GM19238 (cell line): ENCODE measurements at regions not wholly inside any gene's neighbourhood (a gene's known extent, or its start where the extent isn't known, plus 50 kb on each side); places are given as distances from the start of the nearest gene placed in this dataset.
"Not testable (repeated sequence)": the region's sequence is repeated elsewhere in the genome, so short reads cannot be mapped to it uniquely, and the experiment has no call there.

Experiments
- DNase-seq: peaks from one replicate; pipeline ENCODE4 v3.0.0; 2011; ENCODE audit warnings: low spot score; ENCODE audit not compliant: insufficient read length

DNA sequence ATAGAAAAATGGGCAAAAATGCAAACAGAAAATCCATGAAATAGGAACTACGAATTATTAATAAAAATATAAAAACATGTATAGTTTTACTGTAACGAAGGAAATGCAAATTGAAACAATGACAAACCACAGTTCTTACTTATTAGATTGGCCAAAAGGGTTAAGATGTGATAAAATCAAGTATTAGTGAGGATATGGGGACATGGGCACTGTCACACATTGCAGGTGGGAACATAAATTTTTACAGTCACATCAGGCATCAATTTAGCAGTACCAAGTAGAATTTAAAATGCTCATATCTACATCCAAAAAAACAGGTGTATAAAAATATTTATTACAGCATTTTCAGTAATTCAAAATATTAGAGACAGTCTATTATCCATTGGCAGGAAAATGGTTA lies 353.2 kb upstream of the API5 start:
- no peak for DNase-seq

DNA sequence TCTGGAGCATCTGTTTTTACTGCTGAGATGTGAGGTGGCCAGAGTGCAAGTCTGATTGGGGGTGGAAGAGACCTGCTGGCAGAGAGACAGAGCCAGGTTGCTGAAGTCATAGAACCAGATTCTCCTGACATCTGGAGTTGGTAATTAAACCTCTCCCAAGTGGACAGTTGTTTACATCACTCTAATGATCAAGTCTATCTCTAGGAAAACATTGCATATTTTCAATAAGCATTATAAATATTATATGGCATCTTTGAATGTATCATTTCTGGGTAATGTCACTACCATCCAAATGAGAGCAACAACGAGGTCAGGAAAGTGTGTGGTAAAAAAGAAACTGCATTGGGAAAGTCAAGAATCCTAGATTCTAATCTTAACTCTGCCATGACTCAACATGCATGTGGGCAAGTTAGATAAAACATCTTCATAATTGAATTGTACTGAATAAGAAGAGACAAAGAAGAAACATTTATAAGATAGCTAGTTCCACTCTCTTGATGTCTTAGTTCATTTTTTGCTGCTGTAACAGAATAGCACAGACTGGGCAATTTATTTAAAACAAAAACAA lies 351.2 kb upstream of the API5 start:
- no peak for DNase-seq

DNA sequence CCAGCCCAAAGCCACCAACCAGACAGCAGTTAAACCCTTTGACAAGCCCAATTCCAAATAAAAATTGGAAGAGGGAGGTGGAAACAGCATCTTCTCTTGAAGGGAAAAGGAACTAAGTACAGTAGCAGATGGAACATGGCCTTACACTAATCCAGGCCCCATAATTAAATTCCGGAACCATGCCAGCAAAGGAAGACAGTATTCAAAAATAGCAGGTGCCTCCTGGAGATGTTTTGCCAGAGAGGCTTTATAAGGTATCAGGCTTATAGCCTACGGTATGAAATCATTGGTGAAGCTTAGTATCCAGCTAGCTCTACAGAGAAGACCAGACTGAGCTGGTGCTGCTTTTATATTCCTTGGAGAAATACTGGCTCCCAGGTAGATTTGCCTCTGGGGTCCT lies 344.1 kb upstream of the API5 start:
- no peak for DNase-seq

DNA sequence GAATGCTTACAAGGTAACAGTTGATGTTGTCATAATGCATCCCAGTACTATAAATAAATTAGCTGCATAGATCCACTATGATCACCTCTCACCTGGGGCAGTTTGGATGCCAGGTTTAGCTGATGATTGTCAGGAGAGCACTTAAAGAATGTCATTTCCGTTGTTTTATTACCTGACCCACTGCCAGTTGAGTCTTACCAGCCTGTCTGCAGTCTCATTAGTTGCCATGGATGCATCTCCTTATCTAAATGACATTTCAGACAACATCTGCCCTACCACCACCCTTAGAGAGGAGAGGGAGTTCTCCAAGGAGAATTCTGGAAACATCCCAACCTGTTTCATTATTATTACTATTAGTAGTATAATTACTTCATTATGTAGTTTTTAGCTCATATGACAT lies 339.1 kb upstream of the API5 start:
- DNase-seq: no peak

DNA sequence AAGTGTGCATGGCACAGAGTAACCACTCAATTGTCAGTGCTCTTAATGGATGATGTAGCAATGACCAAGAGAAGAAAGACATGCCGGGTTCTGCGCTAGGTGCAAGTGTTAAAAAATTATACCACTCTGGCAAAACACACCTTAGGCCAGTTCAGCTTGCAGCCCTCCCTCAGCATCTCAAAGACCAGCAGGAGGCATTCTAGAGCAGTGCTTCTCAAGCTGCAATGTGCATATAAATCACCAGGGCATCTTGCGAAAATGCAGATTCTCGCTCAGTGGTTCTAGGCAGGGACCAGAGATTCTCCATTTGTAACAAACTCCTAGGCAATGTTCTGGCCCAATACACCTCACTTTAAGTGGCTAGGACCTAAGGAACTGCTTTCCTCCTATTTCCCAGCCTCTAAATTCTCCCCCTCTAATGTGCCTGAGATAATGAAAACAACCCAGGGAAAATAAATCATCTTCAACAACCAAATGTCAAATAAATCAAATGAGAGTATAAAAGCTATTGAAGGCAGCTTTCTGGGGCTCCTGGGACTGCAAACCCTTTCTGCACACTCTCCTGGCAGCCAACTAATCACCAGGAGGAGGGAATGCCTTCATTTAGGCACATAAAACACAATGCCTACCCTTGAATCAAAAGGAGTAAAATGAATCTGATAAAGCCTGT lies 337.2 kb upstream of the API5 start:
- no peak for DNase-seq

DNA sequence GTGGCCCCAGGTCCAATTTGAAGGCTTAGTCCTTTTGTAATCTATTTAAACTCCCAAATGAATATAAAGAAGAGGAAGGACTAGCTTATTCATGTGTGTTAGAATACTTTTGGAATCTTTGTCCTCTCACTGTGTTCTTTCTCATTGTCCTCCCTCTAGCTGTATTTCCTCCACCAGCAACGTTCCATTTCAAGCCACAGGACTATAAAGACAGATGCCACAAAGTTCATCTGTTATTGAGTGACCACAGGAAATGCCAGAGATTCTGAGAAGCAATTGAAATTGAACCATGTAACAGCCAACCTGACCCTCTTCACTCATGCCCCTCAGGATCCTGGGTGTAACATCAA lies 336.6 kb upstream of the API5 start:
- no peak for DNase-seq

DNA sequence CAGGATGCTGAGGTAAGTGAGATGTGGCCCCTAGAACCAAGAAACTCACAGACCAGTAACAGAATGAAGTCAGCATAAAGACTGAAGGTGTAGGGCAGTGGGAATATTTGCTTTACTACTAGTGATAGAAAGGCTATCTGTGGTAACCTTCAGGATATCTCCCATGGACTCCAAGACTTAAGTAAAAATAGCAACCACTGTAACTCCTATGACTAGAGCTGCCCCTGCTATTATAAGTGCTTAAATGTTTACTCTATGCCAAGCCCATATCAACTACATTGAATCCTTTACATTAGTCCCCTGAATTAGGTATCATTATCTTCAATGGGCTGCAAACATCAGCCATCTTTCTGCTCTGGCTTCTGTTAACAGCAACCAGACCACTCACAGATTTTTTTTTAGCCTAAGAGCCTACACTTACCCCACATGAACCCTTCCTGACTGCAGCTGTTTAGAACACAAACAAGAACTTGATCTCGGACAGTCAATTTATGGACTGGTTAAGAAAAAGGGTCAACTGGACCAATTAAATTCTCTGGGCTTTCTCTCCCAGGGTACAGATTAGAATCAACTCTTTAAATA lies 335.1 kb upstream of the API5 start:
- DNase-seq: no peak

DNA sequence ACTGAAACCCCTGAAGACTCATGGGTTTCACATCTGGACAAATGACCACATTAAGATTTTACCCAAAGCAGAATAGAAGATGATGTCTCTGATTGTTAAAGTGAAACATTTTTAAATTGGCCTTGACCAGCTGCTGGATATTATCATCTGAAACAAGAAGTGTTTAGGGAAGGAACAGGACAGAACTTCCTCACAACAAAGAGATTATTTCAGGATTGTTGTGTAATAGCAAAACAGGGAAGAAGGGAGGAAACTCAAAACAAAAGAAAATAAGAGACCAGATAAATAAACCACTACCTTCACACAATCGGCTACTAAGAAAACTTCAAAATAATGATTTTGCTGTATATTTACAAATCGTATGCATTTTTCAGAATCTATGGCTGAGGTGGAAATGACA lies 319.2 kb upstream of the API5 start:
- no peak for DNase-seq

DNA sequence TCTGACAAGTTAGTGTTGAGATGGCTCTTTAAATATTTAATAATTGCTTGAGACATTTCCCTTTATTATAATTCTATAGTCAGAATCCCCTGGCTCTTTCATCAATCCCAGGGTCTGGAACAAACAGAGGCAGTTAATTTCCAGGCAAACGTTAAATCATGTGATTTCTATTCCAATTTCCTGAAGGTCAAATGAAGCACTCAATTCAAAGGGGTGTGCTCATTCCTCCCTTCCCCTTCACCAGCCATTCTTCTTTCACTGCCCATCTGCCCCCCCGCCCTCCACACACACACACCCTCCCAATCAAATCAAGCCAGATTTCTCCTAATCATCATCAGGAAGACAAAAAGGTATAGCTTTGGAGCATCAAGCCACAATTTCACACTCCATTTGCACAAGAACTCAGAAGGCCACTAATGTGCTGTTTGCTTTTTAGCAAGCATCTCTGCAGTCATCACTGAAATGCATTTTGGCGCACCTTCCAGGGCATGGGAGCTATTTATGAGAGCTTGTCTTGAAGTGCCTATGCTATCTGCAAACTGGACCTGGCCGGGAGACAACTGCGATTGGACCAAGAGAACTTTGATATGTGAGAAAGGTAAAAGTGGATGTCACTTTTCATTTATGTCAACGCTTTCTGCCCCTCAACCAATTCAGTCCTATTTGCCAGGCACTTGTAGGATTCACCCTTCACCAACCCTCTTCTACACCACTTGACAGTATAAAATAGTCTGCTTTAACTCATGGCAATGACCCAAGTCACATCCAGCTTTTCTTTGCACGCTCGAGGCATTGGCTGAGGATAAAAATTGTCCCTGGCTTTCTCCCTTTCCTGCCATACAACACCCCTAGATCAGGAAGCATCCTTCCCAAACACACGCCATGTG lies 315.1 kb upstream of the API5 start:
- no peak for DNase-seq

DNA sequence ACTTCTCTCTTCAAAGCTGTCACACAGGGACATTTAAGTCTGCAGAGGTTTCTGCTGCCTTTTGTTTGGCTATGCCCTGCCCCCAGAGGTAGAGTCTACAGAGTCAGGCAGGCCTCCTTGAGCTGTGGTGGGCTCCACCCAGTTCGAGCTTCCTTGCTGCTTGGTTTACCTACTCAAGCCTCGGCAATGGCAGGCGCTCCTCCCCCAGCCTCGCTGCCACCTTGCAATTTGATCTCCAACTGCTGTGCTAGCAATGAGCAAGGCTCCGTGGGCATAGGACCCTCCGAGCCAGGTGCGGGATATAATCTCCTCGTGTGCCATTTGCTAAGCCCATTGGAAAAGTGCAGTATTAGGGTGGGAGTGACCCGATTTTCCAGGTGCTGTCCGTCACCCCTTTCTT lies 306.9 kb upstream of the API5 start:
- DNase-seq: not testable (repeated sequence)

DNA sequence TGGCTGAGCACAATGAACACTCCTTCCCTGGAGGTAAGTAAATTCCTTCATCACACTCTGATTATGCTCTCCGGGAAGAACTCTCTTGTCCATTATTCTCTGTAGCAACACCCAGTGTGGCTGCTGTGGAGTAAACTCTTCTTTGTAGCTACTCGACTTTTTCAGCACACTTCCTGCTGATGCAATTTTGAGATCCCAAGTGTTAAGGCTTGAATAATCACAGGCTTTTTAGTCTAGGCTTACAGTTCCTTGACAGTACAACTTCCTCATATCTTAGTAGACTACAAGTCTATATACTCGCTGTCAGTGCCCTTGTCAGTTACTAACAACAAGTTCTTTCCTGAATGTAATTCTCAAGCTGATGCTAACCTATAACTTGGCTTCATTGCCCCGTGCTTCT lies 301.8 kb upstream of the API5 start:
- DNase-seq: no peak

DNA sequence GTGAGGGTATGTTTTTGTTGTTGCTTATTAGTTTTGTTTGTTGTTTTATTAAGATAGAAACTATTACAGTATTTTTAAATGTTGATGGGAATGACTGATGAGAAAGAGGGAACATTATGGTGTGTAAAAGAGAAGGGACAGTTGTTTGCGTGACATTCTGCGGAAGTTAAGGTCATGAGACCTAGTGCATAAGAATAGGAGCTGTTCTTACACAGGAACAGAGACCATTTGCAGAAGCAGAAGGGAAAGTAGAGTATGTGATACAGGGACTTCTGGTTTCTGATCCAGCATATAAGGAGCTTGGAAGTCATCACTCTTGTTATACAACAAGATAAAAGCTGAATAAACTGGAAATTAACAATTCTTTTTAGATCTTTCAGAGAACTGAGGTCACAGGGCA lies 299.2 kb upstream of the API5 start:
- no peak for DNase-seq

DNA sequence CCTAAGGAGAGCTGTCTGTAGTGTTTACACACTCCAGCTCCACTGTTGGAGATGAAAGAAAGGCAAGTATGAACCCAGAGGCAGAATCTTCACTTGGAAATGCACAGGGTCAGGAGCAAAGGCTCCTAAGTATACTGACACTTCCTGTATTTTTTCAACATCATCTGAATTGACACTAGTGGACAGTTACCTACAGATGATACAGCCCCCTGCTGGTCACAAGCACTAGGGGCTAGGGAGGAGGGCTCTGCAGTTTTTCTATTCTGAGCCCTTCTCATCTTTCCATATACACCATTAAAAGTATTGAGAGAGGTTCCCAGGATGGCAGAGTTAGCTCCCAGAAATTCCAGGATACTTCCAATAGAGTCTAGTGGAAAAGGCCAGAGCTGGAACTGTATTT lies 290.3 kb upstream of the API5 start:
- DNase-seq: no peak

DNA sequence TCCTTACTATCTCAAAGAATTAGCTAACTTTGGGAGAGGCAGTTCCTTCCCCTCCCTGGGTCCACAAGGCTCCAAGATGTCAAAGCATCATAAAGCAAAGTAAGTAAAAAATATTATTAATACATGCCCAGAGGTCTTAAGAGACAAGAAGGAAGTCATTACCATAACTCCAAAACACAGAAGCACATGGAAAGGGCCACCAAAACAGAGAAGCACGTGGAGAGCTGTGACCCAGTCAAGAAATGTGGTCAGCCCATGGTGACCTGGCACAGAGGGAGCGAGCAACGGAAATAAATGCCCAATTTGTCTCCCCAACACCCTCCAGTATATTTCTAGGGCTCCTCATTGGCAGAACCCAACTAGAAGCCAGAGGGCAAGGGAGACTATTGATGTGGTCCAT lies 277.5 kb upstream of the API5 start:
- no peak for DNase-seq

DNA sequence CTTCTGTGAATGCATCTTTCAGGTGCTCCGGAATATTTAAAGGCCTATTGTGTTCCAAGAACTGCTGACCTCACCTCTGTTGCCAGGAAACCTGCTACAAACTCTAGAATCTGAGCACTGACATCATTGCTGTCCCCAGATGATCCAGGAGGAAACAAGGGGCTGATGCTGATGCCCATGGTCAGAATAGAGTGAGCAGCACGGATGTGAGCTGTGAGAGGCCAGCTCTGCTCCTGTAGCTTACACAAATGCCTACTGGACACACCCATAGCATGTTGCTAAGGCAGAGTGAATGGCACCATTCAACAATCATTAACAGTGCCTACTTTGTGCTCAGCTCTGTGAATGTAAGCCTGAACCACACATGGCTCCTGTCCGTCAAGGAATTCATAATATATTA lies 276.7 kb upstream of the API5 start:
- no peak for DNase-seq

DNA sequence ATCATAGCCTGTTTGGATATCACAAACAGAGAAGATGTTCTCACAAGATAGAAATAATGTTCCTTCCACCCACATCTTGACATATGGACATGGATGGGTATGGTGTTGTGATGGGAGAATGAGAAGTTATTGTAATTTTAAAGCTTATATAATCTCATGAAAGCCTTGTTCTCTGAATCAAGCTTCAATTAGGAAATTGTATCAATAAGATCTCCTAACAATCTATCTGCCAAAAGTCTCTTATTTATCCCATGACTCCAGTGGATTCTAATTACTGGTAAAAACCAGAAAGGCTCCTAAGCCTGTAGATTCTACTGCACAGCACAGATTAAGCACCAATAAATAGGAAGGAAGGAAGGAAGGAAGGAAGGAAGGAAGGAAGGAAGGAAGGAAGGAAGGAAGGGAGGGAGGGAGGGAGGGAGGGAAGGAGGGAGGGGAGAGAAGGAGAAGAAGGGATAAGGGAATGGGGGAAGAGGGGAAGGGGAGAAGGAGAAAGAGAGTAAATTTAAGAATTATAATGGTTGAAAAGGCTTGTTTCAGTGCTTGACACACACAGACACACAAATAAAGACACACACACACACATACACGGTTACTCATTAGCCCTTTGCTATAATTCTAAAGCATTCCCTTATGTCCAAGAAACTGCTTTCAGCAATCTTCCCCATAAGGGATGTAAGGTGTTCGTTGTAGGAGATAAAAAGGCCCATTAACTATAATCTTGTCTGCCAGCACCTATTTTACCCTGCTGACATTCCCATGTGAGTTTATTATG lies 258.0 kb upstream of the API5 start:
- no peak for DNase-seq

DNA sequence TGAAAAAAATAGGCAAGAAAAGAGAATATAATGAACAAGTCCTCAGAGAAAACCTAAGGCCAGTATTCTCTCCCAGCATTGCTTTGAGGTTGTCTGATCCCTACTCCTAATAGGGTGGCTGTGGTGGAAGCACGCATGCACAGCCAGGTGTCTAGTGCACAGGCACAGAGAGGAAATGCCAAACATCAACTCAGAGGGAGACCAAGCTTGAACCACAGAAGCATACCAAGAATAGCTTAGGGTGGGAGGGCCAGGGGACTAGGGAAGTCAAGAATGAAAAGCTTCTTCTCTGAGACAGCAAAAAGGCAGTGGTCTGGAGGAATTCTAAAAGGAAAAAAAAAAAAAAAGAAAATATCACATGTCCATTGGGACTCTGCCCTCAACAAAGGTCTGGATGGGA lies 244.1 kb upstream of the API5 start:
- DNase-seq: no peak

DNA sequence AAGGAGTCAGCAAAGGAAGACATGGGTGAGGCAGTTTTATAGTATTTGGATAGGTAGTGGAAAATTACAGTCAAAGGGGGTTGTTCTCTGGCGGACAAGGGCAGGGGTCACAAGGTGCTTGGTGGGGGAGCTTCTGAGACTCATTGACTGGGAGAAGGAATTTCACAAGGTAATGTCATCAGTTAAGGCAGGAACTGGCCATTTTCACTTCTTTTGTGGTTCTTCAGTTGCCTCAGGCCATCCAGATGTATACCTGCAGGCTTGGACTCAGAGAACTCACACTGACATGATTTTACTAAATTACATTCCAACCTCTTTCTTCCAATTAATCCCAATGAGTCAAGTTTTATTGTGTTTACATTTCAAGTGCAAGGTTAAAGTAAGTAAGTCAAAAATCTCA lies 240.5 kb upstream of the API5 start:
- no peak for DNase-seq

DNA sequence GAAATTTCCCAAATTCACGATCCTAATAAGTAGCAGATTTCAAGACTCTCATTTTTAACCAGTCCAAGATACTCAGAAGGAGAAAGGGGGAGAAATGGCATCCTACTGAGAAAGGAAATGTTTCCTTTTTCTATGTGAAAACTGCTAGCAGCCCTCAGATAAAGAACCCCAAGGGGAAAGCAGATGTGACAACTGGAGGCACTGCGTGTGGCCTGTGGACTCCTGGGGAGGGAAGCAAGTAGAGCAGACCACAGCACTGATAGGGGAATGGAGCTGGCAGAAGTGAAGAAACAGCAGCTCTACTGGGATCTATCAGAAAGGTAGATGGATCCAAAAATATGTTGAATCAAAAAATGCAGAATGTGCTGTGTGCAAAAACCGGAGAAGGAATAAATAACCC lies 239.7 kb upstream of the API5 start:
- no peak for DNase-seq

DNA sequence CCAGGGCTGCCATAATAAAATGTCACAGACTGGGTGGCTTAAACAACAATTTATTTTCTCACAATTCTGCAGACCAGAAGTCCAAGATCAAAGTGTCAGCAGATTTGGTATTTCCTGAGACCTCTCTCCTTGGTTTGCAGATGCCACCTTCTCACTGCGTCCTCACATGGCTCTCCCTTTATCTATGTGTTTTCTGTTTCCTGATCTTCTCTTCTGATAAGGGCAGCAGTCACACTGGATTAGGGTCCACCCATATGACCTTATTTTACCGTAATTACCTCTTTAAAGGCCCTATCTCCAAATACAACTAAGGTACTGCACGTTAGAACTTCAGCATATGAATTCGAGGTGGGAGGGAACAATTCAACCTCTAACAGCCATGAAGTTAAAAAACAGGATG lies 238.9 kb upstream of the API5 start:
- no peak for DNase-seq

DNA sequence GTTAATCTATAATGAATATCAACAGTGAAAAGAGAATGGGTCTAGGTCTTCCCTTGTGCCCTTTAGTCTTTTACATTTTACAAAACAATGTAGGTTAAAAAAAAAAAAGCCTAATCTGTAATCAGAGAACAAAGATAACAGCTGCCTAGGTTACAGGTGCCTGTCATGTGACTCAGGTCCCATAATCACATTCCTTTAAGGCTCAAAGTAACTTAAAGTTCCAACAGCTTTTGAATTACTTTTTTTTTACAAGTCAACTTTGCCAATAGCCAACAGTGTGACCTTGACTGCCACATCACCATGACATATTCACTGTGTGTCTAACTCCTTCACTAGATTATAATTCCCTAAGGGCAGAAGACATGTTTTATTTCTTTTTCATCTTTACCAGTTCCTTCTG lies 237.0 kb upstream of the API5 start:
- DNase-seq: no peak

DNA sequence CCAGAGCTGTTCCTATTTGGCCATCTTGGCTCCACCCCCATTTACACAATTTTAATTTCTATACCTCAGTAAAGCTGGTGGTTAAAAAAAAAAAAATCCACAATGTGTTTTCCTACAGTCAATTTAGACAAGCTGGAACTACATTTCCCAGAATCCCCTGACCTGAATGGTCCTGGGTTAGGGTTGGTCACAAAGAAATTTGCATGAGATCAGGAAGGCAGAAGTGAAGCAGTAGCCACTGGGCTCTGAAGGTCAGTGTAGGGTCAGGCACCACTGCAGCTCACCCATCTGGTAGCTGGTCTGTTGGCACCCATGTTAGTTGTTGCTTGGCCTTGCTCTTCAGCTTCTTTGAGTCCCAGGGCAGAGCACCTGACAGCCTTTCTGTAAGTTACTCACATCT lies 210.7 kb upstream of the API5 start:
- no peak for DNase-seq
